ENCODE measurements at regions not wholly inside any gene's neighbourhood (a gene's known extent, or its start where the extent isn't known, plus 50 kb on each side); places are given as distances from the start of the nearest gene placed in this dataset.
"Not testable (repeated sequence)": the region's sequence is repeated elsewhere in the genome, so short reads cannot be mapped to it uniquely, and the experiment has no call there.

DNA sequence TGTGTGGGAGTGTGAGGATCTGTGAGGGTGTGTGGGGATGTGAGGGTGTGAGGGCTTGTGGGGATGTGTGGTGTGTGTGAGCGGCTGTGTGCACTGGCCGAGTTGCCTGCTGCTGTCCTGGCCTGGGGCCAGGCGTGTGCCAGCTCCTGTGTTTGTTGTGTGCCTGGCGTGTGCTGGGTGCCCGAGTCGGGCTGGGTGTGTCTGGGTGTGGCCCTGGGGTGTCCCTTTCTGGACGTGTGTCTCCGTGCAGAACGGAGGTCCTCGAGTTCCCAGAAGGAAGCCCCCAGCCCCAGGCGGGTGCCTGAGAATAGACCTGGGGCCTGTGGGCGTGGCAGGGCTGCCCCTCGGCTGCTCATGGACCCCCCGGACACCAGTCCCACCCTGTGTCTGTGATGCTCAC lies 157.7 kb downstream of the TMEM121 start:
- TF ChIP-seq, protein P1, sequence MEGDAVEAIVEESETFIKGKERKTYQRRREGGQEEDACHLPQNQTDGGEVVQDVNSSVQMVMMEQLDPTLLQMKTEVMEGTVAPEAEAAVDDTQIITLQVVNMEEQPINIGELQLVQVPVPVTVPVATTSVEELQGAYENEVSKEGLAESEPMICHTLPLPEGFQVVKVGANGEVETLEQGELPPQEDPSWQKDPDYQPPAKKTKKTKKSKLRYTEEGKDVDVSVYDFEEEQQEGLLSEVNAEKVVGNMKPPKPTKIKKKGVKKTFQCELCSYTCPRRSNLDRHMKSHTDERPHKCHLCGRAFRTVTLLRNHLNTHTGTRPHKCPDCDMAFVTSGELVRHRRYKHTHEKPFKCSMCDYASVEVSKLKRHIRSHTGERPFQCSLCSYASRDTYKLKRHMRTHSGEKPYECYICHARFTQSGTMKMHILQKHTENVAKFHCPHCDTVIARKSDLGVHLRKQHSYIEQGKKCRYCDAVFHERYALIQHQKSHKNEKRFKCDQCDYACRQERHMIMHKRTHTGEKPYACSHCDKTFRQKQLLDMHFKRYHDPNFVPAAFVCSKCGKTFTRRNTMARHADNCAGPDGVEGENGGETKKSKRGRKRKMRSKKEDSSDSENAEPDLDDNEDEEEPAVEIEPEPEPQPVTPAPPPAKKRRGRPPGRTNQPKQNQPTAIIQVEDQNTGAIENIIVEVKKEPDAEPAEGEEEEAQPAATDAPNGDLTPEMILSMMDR (IDR thresholded peaks at IDR 0.05; ENCODE audit: low read depth, low read length, missing input control): not testable (repeated sequence)
- not testable (repeated sequence) for TF ChIP-seq ATF3 (IDR thresholded peaks at IDR 0.05); TAF1 (conservative IDR thresholded peaks at IDR 0.05); REST (IDR thresholded peaks at IDR 0.05)
- TF ChIP-seq, protein P2, sequence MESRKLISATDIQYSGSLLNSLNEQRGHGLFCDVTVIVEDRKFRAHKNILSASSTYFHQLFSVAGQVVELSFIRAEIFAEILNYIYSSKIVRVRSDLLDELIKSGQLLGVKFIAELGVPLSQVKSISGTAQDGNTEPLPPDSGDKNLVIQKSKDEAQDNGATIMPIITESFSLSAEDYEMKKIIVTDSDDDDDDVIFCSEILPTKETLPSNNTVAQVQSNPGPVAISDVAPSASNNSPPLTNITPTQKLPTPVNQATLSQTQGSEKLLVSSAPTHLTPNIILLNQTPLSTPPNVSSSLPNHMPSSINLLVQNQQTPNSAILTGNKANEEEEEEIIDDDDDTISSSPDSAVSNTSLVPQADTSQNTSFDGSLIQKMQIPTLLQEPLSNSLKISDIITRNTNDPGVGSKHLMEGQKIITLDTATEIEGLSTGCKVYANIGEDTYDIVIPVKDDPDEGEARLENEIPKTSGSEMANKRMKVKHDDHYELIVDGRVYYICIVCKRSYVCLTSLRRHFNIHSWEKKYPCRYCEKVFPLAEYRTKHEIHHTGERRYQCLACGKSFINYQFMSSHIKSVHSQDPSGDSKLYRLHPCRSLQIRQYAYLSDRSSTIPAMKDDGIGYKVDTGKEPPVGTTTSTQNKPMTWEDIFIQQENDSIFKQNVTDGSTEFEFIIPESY (IDR thresholded peaks at IDR 0.05): not testable (repeated sequence)
